KG1 (cell line): ENCODE measurements at regions not wholly inside any gene's neighbourhood (a gene's known extent, or its start where the extent isn't known, plus 50 kb on each side); places are given as distances from the start of the nearest gene placed in this dataset.
"Not testable (repeated sequence)": the region's sequence is repeated elsewhere in the genome, so short reads cannot be mapped to it uniquely, and the experiment has no call there.

Source experiments
- DNase-seq: peaks from one replicate; lab custom pipeline; 2025; lab: John Stamatoyannopoulos, UW

DNA sequence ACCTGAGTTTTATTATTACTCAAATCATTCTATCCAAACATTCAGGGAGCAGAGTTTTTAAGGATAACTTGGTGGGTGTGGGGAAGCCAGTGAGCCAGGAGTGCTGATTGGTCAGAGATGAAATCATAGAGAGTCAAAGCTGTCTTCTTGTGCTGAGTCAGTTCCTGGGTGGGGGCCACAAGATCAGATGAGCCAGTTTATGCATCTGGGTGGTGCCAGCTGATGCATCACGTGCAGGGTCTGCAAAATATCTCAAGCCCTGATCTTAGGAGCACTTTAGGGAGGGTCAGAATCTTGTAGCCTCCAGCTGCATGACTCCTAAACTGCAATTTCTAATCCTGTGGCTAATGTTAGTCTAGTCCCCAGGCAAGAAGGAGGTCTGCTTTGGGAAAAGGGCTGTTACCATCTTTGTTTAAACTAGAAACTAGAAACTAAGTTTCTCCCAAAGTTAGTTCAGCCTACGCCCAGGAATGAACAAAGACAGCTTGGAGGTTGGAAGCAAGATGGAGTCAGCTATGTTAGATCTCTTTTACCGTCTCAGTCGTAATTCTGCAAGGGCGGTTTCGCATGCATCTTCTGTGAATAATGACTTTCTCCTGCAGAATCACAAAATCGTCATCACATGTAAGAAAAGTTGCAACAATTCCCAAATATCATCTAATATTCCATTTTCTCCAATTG is 97.5 kb downstream of the ZNF664 start:
- not testable (repeated sequence) for DNase-seq

DNA sequence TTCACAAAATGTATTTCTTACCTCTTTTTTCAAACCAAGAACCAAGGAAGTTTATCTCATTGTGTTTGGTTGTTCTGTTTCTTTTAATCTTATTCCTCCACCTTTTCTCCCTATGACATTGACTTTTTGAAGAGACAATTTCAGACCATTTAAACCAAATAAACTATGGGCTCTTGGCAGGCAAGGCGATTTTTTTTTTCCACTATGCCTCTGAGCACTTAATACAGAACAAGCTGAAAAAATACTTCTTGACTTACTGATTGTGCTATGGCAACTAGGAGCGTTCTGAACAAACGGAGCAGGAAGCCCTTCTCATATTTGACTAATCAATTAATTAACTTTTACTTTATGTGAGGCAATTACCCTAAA is 98.0 kb downstream of the ZNF664 start:
- no peak for DNase-seq

DNA sequence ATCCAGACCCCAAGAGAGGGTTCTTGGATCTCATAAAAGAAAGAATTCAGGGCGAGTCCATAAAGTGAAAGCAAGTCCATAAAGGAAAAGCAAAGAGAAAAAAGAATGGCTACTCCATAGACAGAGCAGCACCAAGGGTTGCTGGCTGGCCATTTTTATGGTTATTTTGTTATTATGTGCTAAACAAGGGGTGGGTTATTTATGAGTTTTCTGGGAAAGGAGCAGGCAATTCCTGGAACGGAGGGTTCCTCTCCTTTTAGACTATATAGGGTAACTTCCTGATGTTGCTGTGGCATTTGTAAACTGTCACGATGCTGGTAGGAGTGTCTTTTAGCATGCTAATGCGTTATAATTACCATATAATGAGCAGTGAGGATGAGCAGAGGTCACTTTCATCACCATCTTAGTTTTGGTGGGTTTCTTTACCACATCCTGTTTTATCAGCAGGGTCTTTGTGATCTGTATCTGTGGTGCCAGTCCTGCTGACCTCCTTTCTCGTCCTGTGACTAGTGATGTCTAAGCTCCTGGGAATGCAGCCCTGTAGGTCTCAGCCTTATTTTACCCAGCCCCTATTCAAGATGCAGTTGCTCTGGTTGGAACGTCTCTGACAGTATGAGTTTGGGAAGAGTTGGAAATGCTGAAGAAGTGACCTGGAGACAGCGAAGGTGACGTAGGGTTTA is 100.5 kb downstream of the ZNF664 start:
- no peak for DNase-seq

DNA sequence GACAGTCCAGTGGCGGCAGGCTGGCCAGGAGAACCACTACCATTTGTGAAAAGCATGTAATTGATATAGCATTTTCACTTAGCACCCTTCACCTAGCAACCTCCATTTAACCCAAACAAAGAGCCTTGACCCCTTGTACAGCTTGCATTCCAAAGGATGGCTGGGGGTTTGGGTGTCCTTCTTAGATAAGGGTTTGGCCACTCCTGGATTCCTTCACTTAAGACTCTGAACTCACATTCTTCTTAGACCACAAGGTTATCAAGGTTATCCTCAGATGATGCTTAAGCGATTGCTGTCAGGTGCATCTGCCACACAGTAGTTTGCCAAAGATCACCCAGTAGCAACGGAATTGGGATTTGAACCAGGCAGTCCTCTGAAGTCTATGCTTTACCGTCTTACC is 102.8 kb downstream of the ZNF664 start:
- no peak for DNase-seq

DNA sequence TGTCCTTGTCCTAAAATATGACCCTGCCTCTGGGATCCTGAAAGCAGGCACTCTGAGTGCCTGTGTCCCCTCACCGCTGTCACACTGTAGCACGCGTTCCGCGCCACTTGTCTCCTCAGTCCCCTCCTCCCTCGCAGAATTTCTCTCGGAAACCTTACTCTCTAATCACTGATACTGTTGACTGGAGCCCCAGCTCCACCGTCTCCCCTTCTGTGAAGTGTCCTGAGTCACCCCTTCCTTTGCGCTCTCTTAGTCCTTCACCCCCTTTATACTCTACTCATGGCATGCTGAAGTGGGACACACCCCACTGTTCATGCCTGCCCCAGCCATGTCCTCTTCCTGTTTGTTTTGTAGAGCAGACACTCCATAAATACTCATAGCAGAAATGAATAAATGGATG is 104.7 kb downstream of the ZNF664 start:
- no peak for DNase-seq

DNA sequence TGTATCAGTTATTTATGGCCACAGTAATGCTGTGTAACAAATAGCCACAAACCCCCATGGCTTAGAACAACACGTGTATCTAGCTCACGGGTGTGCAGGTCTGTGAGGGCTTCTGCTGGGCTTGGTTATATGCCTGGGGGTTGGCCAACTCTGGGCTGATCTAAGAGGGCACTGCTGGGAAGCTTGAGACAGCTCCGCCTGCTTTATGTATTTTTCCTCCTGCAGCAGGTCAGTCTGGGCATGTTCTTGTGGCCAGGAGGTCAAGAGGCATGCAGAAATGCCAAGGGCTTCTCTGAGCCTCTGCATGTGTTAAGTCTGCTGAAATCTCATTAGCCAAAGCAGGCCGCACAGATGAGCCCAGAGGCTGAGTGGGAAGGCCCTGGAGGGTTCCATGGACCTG is 105.8 kb downstream of the ZNF664 start:
- DNase-seq: no peak

DNA sequence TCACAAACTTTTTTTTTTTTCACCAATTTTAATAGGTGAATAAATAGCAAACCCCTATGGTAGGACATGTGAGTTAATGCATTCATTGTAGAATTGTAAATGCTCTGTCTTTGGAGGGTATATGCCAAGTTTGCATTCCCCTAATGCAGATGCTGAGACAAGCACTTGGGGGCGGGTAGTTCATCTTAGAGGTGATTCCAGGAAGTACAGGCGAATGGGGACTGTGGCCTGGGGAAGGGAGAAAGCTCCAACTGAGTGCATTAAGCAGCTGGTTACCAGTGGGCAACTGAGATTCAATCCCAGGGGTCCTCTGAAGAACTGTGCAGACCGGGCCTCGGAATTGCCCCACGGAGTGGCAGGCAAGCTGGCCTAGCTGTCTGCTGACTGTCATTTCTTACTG is 107.6 kb downstream of the ZNF664 start:
- no peak for DNase-seq

DNA sequence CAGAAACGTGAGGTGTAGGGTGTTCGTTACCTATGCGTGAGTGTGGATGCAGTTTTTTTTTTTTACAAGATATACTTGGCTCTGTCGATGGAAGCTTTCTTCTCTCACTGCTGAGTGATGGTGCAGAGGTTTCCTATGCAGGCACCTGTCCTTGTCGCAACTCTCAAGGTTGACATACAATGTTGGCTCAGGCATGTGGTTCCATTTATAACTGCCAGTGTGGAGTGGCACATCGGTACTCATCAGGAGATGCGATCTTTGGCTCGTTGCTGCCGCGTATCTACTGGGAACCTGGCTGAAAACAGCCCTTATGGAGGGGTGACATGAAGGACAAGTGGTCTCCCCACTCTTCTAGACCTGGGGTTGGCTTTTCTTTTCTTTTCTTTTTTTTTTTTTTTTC is 109.0 kb downstream of the ZNF664 start:
- no peak for DNase-seq

DNA sequence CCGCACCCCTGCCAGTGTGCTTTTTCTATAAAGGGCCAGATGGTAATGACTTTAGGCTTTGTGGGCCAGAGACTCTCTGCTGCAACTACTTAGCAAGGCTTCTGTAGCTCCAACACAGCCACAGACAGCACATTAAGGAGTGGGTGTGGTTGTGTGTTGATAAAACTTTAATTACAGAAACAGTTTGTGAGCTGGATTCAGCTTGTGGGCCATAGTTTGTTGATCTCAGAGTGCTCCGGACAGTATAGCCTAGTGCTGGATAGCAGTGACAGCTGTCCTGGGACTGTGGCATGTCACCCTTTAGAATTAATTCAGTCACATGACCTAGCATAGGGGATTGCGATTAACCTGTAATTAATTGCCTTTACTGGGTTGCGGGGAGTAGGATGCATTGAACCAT is 109.7 kb downstream of the ZNF664 start:
- DNase-seq: no peak

DNA sequence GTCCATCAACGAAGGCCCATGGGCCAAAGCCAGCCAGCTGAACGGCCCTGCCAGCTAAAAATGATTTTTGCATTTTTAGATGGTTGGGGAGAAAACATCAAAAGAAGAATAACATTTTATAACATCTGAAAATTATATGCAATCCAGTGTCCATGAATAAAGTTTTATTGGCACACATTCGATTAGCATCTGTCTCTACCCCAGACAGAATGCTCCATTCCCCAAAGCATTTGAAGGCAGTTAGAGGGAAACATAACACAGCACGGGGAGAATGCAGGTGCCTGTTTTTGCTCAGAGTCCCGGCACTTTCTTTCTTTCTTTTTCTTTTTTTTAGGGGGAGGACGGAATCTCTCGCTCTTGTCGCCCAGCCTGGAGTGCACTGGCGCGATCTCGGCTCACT is 110.7 kb downstream of the ZNF664 start:
- no peak for DNase-seq

DNA sequence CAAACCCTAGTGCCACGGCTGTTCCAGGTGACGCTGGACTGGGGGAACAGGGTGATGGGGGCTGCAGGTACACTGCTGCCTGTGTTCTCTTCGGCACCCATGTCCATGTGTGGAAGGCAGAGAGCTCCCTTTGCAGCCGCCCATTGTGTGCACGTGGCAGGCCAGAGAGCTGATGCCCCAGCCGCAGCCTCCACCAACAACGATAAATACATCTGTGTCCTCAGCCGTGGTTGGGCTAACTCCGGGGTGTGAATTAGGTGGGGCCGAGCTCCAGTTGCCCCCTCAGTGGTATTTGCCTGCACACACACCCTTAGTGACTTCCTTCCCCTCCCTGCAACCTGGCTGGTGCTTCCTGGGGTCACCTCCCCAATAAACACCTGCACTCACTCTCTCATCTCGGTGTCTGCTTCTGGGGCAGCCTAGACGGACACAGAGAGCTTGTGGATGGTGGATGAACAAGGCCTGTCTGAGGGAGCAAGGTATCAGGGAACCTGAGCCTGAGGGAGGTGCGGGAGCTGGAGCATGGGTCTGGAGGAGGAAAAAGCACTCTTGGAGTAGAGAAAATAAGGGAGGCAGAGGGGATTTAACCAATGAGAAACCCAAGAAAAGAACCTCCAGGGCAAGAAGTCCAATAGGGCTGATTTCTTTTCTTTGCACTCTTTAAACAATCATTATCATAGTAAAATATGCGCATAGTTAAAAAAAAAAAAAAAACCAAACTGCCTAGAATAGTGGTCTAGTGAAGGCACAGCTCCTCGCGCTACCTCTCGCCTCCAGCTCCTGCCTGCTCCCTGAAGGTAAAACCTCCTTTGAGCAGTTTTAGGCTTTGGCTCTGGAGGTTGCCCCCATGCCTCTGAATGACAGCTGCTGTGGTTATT is 112.6 kb downstream of the ZNF664 start:
- no peak for DNase-seq

DNA sequence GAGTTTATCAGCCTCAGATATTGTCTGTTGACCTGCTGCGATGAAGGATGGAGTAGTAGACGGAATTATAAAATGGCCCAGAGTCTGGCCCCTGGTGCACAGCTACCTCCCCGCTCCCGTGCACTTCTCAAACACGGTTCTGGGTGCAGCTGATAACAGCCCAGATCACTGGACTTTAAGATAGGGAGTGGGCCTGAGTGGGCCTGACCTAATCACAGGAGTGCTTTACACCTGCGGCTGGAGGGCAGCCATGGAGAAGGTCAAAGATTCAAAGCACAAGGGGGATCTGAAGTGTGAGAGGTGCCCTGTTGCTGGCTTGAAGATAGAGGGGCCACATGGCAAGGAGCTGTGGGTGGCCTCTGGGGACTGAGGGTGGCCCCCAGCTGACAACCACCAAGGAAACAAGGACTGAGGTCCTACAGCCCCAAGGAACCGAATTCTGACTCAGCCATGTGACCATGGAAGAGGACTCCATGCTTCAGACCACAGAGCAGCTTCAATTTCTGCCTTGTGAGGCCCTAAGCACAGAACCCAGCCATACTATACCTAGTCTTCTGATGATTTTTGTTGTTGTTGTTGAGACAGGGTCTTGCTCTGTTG is 113.4 kb downstream of the ZNF664 start:
- DNase-seq: no peak

DNA sequence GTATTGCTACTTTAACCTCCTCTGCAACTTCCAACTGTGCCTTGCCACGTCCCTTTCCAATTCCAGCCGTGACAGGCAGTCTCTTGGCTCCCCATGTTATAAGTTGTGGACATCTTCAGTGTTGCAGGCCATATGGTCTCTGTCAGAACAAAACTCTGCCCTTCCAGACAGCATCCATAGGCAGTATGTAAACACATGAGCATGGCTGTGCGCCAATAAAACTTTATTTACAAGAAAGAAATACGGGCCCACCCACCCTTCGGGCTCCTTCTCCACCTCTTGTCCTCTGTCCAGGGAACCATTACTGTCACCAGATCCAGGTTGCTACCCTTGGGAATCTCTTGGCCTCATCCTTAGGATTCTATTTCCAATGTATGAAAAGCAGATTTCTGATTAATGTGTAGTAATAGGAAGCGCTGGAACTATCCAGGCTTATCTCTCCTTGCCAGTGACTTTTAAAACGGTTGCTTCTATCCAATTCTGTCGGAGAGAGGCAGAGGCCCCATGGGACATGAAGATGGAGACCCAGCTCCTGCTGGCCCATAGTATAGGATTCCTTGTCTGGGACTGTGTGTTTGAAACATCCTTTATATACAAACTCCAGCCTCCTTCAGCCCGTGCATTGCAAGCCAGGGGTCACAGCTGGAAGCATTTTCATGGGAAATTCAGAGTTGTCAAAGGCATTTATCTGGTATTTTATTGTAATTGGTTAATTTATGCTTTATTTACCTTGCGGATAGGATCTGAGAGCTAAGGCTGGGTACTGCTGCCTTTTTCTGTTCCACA is 114.4 kb downstream of the ZNF664 start:
- DNase-seq: no peak

DNA sequence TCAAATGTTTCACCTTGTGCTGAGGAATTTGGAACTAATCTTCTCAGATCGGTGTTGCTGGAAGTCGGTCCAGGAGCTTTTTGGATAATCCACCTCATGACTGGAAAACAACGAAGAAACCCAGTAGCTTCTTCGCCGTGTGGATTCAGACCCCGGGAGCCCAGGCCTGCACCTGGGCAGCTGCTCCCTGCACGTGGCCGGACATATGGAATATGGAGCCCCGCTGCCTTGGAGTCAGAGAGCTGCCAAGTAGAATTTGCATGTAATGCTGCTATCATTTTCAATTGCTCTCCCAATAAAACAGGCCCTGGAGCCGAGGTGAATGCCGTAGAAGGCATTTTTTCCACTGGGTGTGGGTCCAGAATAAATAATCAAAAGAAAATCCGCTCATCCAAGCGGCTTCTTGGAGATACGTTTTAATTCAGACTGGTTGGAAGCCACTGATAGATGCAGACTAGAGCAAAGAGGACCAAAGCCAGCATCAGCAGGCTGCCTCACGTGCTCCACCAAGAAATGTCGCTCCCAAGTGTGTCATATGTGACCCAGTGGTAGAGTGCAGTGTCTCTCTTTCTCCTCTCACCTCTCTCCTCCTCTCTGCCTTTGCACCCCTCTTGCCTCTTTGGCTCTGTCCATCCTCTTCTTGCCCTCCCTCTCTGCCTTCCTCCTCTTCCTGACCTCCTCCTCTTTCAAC is 115.3 kb downstream of the ZNF664 start:
- DNase-seq: no peak

DNA sequence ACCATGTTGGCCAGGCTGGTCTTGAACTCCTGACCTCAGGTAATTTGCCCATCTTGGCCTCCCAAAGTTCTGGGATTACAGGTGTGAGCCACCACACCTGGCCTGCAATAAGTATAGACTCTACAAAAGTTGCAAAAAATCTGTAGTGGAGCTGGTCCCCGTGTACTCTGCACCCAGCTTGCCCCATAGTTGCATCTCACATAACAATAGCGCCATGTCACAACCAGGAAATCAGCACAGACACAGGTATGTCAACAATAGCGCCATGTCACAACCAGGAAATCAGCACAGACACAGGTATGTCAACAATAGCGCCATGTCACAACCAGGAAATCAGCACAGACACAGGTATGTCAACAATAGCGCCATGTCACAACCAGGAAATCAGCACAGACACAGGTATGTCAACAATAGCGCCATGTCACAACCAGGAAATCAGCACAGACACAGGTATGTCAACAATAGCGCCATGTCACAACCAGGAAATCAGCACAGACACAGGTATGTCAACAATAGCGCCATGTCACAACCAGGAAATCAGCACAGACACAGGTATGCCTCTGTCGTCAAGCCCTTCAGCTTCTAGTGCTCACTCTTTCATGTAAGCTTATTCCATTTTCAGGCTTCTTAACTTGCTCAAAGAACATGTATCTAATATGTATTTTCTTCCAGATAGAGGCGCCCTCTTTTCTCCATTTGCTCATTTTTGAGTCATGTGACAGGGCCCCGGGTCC is 116.3 kb downstream of the ZNF664 start:
- DNase-seq: not testable (repeated sequence)

DNA sequence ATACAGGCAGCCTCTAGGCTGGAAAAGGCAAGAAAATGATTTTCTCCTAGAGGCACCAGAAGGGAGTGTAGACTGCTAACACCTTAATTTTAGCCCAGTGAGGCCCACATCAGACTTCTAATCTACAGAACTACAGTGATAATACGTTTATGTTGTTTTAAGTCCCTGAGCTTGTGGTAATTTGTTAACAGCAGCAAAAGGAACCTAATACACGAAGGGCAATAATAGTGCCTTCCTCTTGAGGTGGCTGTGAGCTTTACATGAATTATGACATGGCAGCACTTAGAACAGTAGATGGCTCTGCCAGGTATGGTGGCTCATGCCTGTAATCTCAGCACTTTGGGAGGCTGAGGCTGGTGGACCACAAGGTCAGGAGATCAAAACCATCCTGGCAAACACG is 118.8 kb downstream of the ZNF664 start:
- DNase-seq: no peak

DNA sequence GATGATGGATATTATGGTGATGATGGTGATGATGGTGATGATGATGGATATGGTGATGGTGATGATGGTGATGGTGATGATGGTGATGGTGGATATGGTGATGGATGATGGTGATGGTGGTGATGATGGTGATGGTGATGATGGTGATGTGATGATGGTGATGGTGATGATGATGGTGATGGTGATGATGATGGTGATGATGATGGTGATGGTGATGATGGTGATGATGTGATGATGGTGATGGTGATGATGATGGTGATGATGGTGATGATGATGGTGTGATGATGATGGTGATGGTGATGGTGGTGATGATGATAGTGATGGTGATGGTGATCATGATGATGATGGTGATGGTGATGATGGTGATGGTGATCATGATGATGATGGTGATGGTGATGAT is 119.5 kb downstream of the ZNF664 start:
- DNase-seq: not testable (repeated sequence)

DNA sequence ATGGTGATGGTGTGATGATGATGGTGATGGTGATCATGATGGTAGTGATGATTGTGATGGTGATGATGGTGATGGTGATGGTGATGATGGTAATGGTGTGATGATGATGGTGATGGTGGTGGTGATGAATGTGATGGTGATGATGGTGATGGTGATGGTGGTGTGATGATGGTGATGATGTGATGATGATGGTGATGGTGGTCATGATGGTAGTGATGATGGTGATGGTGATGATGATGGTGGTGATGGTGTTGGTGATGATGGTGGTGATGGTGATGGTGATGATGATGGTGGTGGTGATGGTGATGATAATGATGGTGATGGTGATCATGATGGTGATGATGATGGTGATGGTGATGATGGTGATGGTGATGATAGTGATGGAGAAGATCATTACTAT is 120.3 kb downstream of the ZNF664 start:
- no peak for DNase-seq

DNA sequence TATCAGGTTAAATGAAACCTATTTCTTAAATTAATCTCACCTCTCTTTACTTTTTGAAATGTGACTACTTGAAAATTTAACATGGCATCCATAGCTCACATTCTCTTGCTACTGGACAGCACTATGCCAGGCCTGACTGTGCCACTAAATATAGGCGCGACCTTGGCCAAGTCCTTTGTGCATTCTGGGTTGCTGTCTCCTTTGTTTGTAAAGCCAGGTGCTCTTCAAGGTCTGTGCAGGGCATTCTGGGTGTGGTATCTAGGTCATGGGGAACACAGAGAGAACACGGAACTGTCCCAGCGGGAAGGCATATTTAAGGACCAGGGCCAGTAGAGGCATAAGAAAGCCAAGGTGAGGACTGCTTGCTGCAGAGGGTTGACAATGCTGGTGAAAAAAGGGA is 121.2 kb downstream of the ZNF664 start:
- DNase-seq: no peak

DNA sequence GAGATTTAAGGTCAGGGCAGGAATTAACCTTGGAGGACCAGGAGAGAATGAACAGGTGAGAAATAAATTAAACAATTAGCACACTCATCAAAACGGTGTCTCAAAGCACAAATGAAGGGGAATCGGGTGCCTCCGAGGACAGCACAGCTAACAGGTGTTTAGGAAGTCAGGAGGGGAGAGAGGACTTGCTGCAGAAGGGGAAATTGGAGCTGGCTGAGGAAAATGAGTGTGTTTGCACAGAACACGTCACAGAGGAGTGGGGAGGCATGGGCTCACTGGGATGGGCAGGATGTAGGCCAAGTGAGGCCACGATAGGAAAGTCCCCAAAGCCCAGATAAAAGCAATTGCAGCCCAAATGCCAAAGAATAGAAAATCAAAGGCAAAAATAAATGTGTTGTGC is 121.7 kb downstream of the ZNF664 start:
- no peak for DNase-seq

DNA sequence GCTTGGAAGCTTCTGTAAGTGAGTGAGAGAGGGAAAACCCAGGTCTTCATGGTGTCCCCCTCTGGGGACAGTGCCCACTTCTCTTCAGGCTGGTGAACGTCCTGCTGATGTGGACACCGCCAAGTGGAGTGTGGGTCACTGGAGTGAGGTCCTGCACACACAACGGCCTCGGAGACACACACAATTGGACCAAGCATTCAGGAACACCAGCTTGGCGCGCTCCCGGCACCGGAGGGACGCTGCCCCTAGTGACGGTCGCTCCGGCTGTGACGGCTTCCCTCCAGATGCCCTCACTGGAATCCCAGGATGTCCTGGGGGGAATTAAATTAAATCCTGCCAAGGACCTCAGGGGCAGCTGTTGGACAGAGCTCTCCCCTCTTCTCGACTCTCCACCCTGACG is 123.1 kb downstream of the ZNF664 start:
- no peak for DNase-seq
